Kidney (tissue), 13 donors: ENCODE measurements at regions not wholly inside any gene's neighbourhood (a gene's known extent, or its start where the extent isn't known, plus 50 kb on each side); places are given as distances from the start of the nearest gene placed in this dataset.

Experiments
- DNase-seq, 5 donors: peaks; one replicate each; pipeline ENCODE4 v3.0.0-alpha.2; 2013 to 2020
- FAIRE-seq: peaks from 2 replicates; lab custom pipeline; 2012; peaks lifted over from hg19 to GRCh38; lab: Jason Lieb, UNC
- H3K27ac ChIP-seq, 2 donors: one replicate each; pipeline ENCODE4 v1.7.0; 2013; ENCODE audit warnings: low read depth in 2 of 2, low read length in 2 of 2, inconsistent platforms in 1 of 2
- H3K27me3 ChIP-seq: one replicate; pipeline ENCODE4 v1.7.1; 2013; ENCODE audit warnings: low read length, inconsistent platforms; ENCODE audit not compliant: control insufficient read depth, insufficient read depth
- H3K36me3 ChIP-seq, 3 donors: one replicate each; pipeline versions ENCODE4 v1.7.0 to v1.7.1; 2013; ENCODE audit warnings: low read length in 3 of 3, control low read depth in 1 of 3, inconsistent platforms in 1 of 3; ENCODE audit not compliant: insufficient read depth in 3 of 3, control insufficient read depth in 2 of 3
- H3K4me1 ChIP-seq, 3 donors: one replicate each; pipeline versions ENCODE4 v1.7.0 to v1.7.1; 2013; ENCODE audit warnings: low read length in 3 of 3, inconsistent platforms in 1 of 3, low read depth in 1 of 3; ENCODE audit not compliant: control insufficient read depth in 2 of 3, insufficient read depth in 2 of 3
- H3K4me3 ChIP-seq, 3 donors: one replicate each; pipeline versions ENCODE4 v1.7.0 to v1.8.1; 2013; ENCODE audit warnings: low read length in 3 of 3, control low read depth in 1 of 3, inconsistent platforms in 1 of 3
- H3K9ac ChIP-seq, 3 donors: one replicate each; pipeline versions ENCODE4 v1.7.0 to v1.7.1; 2013; ENCODE audit warnings: low read length in 3 of 3, control low read depth in 1 of 3, inconsistent platforms in 1 of 3
- H3K9me3 ChIP-seq, 3 donors: one replicate each; pipeline versions ENCODE4 v1.7.0 to v1.7.1; 2013; ENCODE audit warnings: low read length in 3 of 3, control low read depth in 1 of 3, inconsistent platforms in 1 of 3; ENCODE audit not compliant: control insufficient read depth in 2 of 3, insufficient read depth in 1 of 3
- CTCF ChIP-seq: IDR thresholded peaks from 3 replicates; pipeline ENCODE4 v1.5.1; 2012; ENCODE audit warnings: mild to moderate bottlenecking, moderate library complexity, borderline replicate concordance; ENCODE audit not compliant: insufficient read depth; ENCODE audit errors: extremely low read depth
- intact Hi-C: fragments of 100-400 bp; cut with DNase I; formaldehyde crosslinking; loops from one replicate; pipeline ENCODE4 v1.11.1; 2022
- donor health status: control.
- donor health status: control.
- donor health status: control.
- donor health status: control.
- donor health status: control.
- donor health status: DM: yes; HTN: yes; CAD: no.
- donor health status: Normal renal cell carcinoma (clear cell type).

GRCh38 chr2:143988082-143988481 lies 531.8 kb downstream of the ZEB2 start:
- no peaks in the 10 kb centered on the region for H3K9me3 ChIP-seq
- DNase-seq (no peak), FAIRE-seq (no peak)
- no peak overlapping the region for H3K4me3 ChIP-seq
- H3K27me3 ChIP-seq: no peaks in the 10 kb centered on the region
- no peak overlapping the region for H3K27ac ChIP-seq
- no peak overlapping the region for H3K9ac ChIP-seq
- no peak for TF ChIP-seq CTCF
- intact Hi-C loops: no loop called here
- H3K4me1 ChIP-seq: no peaks in the 10 kb centered on the region
- no peaks in the 10 kb centered on the region for H3K36me3 ChIP-seq

- H3K9me3 ChIP-seq: no peaks in the 10 kb centered on the region
These were observed 538.5 kb downstream of the ZEB2 start for GRCh38 chr2:143981428-143981827.

GRCh38 chr2:143977356-143977755 lies 542.6 kb downstream of the ZEB2 start:
- no peaks in the 10 kb centered on the region for H3K9me3 ChIP-seq
- H3K36me3 ChIP-seq: no peaks in the 10 kb centered on the region
- intact Hi-C loops: no loop called here
- no peaks in the 10 kb centered on the region for H3K27me3 ChIP-seq
- H3K4me1 ChIP-seq: no peaks in the 10 kb centered on the region
- FAIRE-seq (no peak), DNase-seq (no peak)
- H3K9ac ChIP-seq: no peak overlapping the region
- TF ChIP-seq CTCF: no peak
- no peak overlapping the region for H3K27ac ChIP-seq
- no peak overlapping the region for H3K4me3 ChIP-seq

More at GRCh38 chr2:143981428-143981827, 538.5 kb downstream of the ZEB2 start:
- Histone ChIP-seq H3K27ac (no peak overlapping the region), H3K9ac (no peak overlapping the region), H3K36me3 (no peaks in the 10 kb centered on the region), H3K4me1 (no peaks in the 10 kb centered on the region), H3K4me3 (no peak overlapping the region), H3K27me3 (no peaks in the 10 kb centered on the region)
- no peak for TF ChIP-seq CTCF
- FAIRE-seq: no peak
- DNase-seq: no peak
- intact Hi-C loops: no loop called here

- DNase-seq (no peak), FAIRE-seq (no peak)
- no peak overlapping the region for H3K9ac ChIP-seq
- H3K27me3 ChIP-seq: no peaks in the 10 kb centered on the region
- TF ChIP-seq CTCF: no peak
- no peaks in the 10 kb centered on the region for H3K9me3 ChIP-seq
- H3K36me3 ChIP-seq: no peaks in the 10 kb centered on the region
- H3K27ac ChIP-seq: no peak overlapping the region
- no peak overlapping the region for H3K4me3 ChIP-seq
- intact Hi-C loops: no loop called here
- no peaks in the 10 kb centered on the region for H3K4me1 ChIP-seq
These were observed 544.7 kb downstream of the ZEB2 start for GRCh38 chr2:143975216-143975615.
